Fibroblast of skin of back (primary cell): ENCODE measurements at regions not wholly inside any gene's neighbourhood (a gene's known extent, or its start where the extent isn't known, plus 50 kb on each side); places are given as distances from the start of the nearest gene placed in this dataset.

Source experiments
- DNase-seq: peaks from one replicate; pipeline ENCODE4 v3.0.0-alpha.2; 2013

DNA sequence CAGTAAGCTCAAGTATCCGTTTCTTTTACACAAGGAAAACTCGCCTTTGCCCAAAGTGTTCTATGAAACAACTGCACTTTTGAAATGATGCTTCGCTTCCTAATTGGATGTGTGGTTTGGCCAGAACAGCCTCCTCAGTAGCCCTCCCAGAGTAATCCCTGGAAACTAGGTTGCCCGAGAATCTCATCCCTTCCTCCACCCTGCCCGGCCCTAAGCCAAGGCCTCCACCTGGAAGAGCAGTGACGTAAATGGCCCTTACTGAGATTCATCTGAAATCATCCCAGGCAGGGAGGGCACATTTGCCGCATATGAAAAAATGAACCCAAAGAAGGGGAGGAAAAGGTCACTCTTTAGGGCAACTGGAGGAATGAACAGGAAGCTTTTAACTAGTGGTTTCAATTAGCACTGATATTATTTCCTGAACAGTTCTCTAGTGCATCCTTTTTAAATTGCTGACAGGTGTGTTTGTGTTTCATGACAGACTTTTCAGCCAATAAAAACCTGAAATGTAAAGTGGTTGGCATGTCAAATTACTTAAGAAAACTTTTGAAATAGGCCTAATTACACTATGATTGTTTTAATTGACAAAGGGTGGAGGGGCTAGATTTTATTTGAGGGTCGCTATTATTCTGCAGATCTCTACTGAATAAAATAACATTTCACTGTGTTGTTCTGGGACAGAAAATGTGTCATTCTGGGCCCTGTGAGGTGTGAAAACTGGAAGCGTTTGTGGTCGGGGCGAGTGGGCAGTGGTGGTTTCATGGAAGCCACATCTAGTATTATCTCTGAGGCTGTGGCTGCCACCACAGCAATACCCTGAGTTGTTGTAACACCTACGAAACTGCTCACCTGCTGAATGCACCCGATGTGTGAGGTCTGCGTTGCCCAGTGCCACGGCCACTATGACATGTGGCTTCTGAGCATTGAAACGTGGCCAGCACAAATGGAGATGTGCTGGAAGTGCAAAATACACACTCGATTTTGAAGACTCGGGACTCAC is 112.1 kb downstream of the ZIC5 start:
- no peak for DNase-seq

DNA sequence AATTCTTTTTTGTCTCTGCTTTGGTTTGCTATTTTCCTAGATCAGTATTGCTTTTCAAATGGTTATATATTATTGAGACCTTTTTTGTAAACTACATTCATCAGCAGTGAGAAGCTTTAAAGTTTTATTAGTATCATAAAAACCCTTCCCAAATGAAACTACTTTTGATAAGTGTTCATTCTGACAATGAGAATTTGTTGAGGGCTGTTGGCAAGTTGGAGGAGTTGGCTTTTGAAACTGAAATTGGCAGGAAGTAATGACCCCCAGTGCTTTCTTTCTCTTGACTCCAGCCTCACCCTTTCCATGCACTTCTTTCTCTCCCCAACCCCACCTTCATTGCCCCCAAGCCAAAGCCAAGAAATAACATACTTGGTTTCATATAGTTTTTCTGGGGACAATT is 113.8 kb downstream of the ZIC5 start:
- DNase-seq, result no peak

DNA sequence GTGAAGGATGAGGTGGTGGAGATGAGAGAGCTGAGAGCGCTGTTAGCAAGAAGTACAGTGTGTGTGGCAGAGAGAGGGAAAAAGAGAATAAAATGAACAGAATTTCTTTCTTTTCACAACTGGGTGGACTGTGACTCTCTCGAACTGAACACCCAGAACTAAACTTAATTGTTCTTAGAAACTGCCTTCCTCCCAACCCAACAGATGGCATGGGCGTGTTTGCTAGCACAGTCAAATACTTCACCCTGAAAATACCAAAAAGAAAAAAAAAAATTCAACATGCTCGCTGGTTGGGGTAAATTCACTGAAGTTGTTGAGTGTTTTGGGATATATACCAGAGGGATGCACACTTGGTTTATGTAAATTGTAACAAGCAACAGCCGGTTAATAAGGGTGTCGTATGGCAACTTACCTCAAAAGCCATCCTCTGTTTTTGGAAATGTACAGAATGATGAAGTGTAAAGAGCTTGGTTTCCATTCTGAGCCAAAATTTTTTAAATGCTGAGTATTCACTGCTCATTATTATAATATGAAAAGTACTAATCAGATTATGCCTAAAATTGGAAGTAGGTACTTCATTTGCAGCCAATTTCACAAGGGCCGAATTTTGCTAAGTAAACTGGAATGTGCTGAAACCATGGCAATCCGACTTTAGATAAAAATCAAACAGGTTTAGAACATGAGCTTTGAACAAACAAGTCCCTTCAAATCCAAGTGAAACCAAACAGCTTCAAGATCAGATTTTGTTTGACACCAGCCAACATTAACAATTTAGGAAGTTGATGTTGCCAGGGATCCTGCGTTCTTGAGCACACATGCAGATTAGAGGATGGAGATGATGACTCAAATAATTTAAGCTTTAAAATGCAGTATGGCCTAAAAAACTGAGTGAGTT is 115.8 kb downstream of the ZIC5 start:
- DNase-seq, result no peak

- no peak for DNase-seq
These were observed 117.2 kb downstream of the ZIC5 start for GRCh38 chr13:99854366-99854765.

GRCh38 chr13:99847318-99847750 is 124.2 kb downstream of the ZIC5 start:
- no peak for DNase-seq

GRCh38 chr13:99845161-99845874 is 126.2 kb downstream of the ZIC5 start:
- no peak for DNase-seq

- DNase-seq, result no peak
These were observed 127.1 kb downstream of the ZIC5 start for GRCh38 chr13:99844421-99844820.

GRCh38 chr13:99843872-99844271 is 127.7 kb downstream of the ZIC5 start:
- DNase-seq, result no peak

GRCh38 chr13:99842405-99842804 is 129.2 kb downstream of the ZIC5 start:
- DNase-seq, result no peak

GRCh38 chr13:99836291-99836690 is 135.3 kb downstream of the ZIC5 start:
- no peak for DNase-seq

GRCh38 chr13:99835442-99835841 is 136.1 kb downstream of the ZIC5 start:
- no peak for DNase-seq

- no peak for DNase-seq
These were observed 137.3 kb downstream of the ZIC5 start for GRCh38 chr13:99834246-99834645.

DNA sequence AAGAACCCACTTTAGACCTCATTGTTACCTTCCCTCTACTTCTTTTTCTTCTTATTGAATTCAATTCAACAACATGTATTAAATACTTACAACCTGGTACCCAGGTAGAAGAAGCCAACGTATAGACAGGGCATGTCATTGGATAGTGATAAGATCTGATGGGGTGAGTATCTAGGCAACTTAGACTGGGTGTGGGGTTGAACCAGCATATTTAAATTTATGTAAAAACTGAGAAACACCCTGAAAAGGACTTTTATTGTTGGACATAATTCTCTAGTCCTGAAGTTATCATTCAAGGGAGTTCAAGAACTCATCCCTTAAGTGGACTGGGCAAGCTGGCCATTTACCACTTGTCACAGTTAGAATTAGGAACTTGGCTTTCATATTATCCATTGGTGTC is 139.2 kb downstream of the ZIC5 start:
- DNase-seq, result no peak

DNA sequence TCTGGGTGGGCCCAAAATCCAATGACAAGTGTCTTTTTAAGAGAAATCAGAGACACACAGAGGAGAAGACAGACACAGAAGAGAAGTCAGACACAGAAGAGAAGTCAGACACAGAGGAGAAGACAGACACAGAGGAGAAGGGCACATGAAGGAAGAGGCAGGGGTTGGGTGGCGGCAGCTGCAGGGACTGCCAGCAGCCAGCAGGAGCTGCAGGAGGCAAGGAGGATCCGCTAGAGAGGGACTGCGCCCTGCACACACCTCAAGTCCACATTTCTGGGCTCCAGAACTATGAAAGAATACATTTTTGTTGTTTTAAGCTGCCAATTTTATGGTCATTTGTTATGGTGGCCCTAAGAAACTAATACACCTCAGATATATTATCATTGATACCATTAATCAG is 140.6 kb downstream of the ZIC5 start:
- no peak for DNase-seq

DNA sequence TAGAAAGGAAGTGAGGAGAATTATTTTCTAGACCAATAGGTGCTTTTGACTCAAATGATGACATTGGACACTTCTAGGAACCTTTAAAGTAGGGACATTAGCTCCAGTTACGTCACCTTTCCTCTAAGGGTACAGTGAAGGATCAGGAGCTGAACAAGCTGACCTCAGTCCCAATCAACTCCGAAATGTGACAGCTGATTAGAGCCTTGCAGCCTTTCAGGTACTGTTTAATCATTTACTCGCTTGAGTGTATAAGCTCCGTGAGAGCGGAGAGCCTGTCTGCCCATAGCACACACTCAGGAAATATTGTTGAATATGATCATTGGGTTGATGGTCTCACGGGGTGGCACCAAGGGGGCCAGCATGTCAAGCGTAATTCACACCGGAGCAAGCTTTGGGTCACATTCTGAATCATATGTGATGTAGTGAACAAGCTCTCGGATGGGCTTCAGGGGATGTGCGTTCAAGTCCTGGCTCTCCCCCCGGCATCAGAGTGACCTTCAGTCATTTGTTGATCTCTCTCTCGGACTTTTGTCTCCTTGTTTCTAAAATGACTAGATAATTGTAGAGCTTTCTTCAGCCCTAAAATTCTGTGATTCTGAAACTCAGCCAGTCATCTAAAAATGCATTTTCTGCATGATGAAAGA is 141.9 kb downstream of the ZIC5 start:
- DNase-seq, result no peak

DNA sequence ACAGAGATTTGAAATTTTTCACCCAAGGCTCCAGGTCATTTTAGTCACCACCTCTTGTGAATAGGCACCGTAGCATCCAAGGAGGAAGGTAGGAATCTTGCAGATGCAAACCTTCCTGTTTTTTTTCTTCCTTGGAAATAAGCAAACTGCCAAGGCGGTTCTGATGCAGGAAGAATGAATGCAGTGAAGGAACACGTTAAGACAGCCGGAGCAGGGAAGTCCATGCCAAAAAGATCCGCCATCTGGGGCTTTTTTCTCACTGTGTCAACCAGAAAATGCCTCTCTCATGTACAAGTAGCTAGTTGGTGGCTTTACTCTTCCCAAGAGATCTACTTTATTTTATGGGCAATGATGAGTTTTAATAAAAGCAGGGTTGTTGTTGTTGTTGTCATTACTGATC is 142.4 kb downstream of the ZIC5 start:
- DNase-seq, result no peak

GRCh38 chr13:99828735-99829134 is 142.8 kb downstream of the ZIC5 start:
- no peak for DNase-seq

- no peak for DNase-seq
These were observed 143.4 kb downstream of the ZIC5 start for GRCh38 chr13:99828123-99828522.

DNA sequence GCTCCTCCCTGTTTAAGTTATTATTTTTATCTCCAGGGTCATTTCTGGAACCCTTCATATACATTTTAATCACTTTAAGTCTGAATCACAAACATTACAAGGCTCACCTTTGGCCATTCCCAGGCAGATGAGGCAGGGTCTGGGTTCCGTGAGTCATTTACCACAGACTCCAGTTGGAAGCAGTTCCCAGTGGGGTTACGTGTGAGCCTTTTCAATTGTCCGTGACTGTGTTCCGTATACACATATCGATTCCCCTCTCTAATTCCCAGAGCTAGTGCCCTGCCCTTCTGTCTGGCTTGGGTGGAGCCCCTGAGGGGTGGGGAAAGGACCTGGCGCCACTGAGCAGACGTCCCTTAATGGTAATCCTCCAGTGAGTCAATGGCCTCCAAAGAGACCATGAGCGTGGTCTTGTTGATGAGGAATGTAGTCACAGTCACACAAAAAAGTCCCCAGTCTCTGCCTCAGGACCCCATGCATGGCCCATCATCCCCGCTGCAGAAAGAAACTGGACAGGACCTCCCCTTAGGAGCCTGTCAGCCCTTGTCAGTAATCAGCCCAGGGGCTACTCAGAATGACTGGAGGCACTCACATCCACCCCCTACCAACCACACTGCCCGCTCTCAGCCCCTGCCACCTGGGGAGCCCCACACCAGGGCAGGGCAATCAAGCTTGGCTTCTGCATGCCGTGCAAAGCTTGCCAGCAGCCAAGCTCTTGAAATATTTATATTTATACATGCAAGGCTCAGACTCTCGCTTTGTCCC is 144.4 kb downstream of the ZIC5 start:
- DNase-seq, result no peak

DNA sequence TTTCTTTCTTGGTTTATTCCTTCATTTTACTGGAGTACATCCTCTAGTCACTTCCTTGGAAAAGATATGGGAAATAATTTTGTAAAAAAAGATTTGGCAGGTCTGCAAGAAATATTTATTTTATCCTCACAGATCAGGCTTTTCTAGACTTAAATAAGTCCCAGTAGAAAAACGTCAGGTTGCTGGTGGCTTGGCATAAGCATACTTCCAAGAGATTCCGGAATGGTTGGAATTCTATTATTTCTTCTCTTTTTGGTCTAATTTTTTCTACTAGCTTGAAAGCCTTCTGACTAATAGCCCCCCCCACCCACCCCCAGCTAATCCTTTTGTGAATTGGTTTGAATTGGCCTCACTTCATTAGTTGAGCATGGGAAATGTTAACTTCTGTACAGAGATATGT is 147.6 kb downstream of the ZIC5 start:
- no peak for DNase-seq

DNA sequence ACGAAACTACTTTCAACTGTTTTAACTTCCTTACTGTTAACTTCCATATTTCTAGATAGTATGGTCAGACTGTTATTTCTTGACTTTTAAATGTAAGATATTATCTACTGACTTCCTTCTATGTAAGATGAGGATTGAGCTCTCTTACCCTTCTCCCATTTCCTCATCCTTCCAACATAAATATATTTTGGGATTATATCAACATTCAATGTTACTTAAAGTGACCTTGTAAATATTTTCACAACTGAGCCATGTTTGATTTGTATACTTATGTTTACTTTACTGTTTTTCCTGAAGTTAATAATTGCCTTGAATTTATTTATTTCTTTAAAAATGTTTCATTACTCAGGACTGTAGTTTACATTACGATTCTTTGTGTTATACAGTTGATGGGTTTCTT is 148.7 kb downstream of the ZIC5 start:
- no peak for DNase-seq
